Stimulated activated CD4-positive, alpha-beta T cell treated with anti-CD3 and anti-CD28 coated beads, Interleukin-15, amount 100 ng/mL, for 1 hour (primary cell): ENCODE measurements at regions not wholly inside any gene's neighbourhood (a gene's known extent, or its start where the extent isn't known, plus 50 kb on each side); places are given as distances from the start of the nearest gene placed in this dataset.

Source experiments
- DNase-seq, 2 donors: peaks; one replicate each; pipeline ENCODE4 v3.0.0-alpha.2; 2020; ENCODE audit warnings: low read depth in 1 of 2, low spot score in 1 of 2

GRCh38 chr14:38848243-38848935 is 254.6 kb downstream of the SEC23A start:
- no peak for DNase-seq

DNA sequence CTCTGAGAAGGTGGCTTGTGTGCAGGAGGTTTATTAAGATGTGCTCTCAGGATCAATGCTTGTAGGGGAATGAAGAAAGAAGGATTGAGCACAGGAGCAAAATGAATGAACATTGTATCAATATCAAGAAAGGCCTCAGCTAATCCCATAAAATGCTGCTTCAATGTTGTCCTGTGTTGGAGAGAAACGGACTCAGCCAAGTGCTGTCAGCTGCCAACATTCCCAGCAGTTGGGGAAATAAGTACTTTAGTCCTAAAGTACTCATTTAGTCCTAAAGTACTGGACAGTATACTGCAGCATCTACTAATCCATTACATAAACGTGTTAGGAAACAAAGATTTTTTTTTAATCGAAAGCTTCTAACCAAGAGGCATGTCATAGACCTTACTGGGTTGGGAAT is 255.9 kb downstream of the SEC23A start:
- no peak for DNase-seq

GRCh38 chr14:38839694-38840365 is 263.2 kb downstream of the SEC23A start:
- no peak for DNase-seq

DNA sequence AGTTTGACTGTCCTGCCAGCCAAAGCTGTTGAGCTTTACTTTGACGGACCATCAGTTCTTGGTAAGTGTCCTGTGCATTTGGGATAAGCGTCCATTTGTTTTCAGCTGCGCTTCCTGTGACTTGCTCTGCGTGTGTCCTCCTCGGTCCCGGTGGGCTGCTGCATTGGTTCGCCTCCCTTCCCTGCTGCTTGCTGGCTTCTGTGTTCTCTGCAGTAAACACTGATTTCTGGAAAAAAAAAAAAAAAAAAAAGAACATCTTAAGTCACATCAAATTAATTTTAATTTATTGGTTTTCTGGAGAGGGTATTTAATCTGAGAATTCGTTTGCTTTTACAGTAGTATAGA is 264.1 kb downstream of the SEC23A start:
- no peak for DNase-seq

DNA sequence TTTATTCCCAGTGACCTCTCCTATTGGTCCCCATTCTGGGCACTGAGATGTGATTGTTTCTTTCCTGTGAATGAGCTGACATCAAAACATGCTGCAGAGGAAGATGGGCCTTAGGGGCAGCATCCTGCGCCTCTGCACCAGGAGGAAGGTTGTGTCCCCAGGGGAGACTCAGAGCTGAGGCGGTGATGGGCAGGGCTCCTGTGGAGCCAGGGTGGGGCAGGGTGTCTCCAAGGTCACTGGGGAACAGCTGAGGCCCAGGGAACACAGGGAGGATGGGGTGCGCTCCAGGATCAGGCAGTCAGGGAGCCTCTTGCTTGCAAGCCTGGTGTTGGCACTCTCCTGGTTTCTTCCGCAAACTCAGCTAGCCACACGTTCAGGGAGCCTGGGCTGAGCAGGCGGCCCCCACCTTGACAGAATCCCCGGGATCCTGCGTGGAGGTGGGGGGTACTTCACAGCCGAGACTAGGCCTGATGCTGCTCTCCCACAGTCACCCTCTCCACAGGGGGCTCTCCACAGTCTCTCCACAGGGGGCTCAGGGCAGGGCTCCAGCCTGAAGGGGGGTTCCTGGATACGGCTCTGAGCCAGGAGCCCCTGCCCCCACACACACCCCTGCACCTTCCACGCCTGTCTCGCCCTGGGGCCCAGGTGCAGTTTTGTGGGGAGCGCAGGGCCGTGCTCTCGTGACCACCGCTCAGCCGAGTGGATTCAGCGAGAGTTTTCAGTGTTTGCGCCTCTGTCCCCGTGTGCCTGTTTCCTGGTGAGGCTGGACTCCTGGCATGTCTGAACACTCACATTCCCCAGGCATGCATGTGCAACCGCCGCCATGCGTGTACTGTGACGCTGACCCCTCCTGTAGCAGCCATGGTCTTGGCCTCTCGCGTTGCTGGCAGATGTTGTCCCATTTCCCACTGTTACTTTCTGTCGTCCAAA is 264.7 kb downstream of the SEC23A start:
- no peak for DNase-seq

DNA sequence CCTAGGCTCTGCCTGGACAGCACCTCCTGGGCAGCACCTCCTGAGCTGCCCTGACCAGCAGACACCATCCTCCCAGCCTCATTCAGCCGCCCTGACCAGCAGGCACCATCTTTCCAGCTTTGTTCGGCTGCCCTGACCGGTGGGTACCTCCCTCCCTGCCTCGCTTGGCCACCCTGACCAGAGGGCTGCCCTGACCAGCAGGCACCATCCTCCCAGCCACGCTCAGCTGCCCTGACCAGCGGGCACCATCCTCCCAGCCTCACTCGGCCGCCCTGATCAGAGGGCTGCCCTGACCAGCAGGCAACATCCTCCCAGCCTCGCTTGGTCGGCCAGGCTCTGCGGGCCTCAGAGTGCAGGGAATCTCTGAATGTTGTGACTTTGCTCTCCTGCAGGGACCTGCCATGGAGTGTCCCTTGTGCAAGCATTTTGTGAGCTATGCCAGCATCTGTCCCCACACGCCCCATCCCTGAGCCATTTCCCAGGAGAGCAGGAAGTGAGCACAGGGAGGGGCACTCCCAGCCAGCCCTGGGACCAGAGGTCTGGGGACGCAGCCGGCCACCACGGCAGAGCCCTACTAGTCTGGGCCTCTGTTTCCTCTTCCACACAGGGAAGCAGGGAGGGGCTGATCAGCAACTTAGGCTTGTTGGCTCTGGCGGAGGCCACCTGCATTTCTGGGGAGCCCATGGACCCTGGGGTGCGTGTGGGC is 265.5 kb downstream of the SEC23A start:
- no peak for DNase-seq

GRCh38 chr14:38836539-38836938 is 266.5 kb downstream of the SEC23A start:
- no peak for DNase-seq

DNA sequence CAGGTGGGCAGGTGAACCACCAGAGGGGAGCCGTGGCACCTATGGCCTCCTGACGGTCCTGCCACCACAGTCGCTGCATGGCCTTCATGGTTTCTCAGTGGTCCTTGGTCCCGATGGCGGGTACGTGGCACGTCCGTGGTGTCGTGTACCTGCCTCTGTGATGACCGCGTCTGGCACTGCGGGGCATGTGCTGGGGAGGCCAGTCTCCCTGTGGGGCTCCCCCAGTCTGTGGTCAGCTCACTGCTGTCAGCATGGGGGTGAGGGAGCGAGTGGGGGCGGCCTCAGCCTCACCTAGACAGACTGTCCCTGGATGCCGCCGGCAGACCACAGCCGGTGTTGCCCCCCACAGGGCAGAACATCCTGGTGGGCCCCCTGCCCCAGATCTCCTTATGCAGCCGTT is 267.2 kb downstream of the SEC23A start:
- DNase-seq, result no peak

DNA sequence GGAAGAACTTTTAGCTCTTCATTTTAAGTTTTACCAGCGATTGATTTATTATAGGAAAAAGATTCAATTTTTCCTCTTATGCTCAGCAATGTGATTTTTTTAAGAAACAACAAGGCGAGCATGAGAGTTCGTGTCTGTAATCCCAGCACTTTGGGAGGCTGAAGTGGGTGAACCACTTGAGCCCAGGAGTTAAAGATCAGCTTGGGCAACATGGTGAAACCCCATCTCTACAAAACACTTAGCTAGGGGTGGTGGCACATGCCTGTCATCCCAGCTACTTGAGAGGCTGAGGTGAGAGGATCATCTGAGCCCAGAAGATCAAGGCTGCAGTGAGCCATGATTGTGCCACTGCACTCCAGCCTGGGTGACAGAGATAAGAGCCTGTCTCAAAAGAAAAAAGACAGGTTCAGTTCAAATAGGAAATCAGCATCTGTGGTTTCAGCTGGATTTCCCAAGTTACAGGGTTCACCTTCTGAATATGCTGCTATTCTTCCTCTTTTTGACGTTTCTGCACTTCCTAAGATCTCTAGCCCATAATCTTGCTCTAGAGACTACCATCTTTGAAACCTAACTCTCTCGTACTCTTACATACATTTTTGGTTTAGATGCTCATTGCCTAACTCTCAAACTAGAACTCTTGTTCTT is 274.7 kb downstream of the SEC23A start:
- DNase-seq, result no peak

DNA sequence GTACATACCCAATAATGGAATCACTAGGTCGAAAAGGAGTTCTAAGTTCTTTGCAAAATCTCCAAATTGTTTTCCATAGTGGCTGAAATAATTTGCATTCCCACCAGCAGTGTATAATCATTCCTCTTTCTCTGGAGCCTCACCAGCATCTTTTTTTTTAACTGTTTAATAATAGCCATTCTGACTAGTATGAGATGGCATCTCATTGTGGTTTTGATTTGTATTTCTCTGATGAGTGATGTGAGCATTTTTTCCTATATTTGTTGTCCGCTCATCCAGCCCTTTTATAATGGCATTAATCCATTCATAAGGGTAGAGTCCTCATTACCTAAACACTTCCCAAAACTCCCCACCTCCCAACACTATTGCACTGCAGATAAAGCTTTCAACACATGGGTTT is 278.3 kb downstream of the SEC23A start:
- no peak for DNase-seq

GRCh38 chr14:38818555-38818954 is 284.5 kb downstream of the SEC23A start:
- DNase-seq, result no peak

DNA sequence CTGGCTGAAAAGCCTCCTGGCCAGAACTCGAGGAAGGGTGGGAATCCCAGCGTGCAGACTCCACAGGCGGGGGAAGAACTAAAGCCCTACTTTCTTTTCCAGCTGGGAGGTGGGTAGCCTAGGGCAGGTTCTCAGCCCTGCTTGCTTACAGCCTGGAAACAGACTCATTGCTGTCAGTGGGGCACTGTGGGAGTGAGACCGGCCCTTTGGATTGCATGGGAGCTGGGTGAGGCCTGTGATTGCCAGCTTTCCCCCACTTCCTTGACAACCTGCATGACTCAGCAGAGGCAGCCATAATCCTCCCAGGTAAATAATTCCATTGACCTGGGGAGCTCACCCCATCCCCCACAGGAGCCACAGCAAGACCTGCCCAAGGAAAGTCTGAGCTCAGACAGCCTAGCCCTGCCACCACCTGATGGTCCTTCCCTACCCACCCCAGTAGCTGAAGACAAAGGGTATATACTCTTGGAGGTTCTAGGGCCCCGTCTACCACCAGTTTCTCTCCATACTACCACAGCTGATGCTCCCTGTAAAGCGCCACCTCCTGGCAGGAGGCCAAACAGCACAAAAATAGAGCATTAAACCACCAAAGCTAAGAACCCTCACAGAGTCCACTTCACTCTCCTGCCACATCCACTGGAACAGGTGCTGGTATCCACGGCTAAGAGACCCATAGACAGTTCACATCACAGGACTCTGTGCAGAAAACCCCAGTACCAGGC is 294.1 kb downstream of the SEC23A start:
- no peak for DNase-seq

DNA sequence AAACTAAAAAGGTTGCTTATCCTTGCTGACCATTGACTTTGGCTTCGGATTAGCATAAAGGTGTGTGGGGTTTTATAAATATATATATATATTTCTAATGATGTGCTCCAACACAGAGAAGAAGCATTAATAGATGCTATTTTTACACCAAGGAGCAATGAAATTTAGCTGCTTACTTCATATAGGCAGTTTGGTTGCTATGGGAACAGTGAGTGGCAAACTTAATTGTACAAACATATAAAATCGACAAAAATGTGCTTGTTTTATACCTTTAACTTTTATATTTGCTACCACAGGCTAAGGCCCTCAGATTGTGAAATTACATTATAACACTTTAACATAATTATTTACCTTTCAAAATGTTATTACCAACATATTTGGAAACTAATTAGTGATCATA is 303.4 kb downstream of the SEC23A start:
- no peak for DNase-seq

- DNase-seq, result no peak
Observed at GRCh38 chr14:38794677-38795076, 308.4 kb downstream of the SEC23A start.

DNA sequence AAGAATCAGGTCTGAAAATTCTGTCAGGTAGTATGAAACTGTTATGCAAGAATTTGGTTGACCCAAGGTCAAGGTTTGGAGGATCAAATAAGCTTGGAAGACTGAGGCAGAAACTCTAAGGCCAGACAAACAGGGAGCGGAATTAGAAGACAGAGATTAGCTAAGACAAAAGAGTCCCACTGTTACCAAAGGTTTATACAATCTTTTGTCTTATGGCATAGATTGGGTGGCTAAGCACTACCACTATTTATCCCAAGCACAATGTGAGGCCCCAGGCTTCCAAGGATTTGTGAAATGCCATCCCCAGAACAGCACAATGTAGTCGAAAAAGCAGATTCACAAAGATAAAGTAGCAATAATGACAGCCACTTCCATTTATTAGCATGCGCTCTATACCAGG is 311.2 kb downstream of the SEC23A start:
- no peak for DNase-seq

DNA sequence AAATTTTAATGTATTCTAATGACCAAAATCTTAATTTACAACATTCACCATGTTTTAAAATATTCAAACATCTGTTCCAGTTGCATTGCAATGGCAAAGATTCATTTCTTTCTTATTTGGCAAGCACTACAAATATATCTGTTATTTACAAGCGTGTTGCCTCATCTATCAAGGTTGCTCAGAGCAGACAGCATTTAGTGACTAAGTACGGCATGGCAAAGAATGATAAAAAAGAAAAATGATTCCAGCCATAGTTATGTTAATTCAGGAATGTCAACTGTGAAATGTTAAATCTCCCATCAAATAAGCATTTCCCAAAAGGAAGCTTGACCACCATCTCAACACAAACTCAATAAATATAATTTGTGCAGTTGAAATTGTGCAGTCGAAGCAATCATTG is 312.1 kb downstream of the SEC23A start:
- DNase-seq, result no peak

DNA sequence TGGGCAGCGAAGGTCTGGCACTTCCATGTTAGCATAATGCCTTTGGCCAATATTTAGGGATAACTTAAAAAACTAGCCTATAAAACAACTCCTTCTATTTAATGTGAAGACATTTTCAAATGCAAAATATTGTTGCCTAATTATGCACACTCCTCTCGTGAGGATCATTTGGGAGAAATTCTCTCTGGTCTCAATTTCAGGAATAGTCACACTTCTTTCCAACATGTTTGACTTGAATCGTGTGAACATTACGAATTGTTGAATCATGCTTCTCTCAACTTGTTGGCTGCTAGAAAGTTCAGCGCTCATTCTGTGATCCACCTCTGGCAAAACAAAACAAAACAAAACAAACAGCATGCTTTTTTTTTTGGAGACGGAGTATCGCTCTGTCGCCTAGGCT is 313.2 kb downstream of the SEC23A start:
- DNase-seq, result no peak

DNA sequence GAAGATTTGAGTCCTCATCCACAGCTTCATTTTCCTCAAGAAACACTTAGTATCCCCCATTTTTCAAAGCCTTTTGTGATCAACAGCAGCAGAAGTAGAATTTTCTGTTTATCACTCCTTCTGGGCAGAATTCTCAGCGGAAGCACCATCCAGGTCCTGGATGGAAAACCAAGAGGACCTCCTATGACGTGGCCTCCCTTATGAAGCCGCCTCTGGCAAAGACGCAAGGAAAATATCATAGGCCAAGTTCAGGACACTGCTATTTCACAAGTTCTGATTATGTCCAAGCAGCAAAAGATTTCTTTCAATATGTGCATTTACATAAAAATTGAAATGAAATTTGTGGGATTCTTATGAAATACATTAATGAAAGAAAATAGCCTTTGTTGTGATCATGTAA is 315.0 kb downstream of the SEC23A start:
- DNase-seq, result no peak

DNA sequence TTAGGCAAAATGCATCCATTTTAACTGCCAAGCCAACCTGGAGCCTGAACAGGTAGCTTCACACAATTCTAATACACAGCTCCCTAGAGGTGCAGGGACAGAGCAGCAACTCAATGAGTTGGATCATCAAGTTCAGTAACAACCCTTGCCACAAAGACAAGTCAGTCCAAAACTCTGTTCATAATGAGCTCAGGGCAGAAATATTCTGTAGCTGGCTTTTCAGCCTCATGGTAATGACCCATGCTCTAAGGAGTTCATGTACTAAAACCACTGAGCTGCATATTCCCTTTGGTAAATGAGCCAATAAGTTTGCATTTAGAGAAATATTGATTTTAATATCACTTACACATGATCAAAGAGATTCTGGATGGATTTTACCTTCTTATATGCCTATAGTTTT is 316.1 kb downstream of the SEC23A start:
- DNase-seq, result no peak

GRCh38 chr14:38777401-38777800 is 325.6 kb downstream of the SEC23A start:
- DNase-seq, result no peak
